ENCODE measurements at regions not wholly inside any gene's neighbourhood (a gene's known extent, or its start where the extent isn't known, plus 50 kb on each side); places are given as distances from the start of the nearest gene placed in this dataset.

DNA sequence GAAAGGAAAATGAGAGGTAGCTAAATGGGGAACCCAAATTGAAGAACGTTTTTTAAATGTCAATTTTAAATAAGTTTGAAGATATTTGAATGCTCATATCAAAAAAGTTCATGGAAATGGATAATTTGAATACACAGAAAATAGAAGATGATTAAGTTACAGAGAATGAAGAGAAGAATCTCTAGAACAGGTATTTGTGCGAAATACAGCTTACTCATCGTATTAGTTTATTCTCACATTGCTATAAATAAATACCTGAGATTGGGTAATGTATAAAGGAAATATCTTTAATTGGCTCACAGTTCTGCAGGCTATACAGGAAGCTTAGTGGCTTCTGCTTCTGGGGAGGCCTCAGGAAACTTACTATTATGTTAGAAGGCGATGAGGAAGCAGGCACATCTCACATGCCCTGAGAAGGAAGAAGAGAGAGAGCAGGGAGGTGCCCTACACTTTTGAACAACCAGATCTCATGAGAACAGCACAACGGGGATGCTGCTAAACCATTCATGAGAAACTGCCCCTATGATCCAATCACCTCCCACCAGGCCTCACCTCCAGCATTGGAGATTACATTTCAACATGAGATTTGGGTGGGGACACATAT, 89.7 kb upstream of the DTNA start:
- no peak for TF ChIP-seq GATA2 (IDR thresholded peaks at IDR 0.05; ENCODE audit: low read depth, low read length)
- no peak for TF ChIP-seq GATA3 (IDR thresholded peaks at IDR 0.05; ENCODE audit: low read depth, low read length)
